ENCODE measurements at regions not wholly inside any gene's neighbourhood (a gene's known extent, or its start where the extent isn't known, plus 50 kb on each side); places are given as distances from the start of the nearest gene placed in this dataset.

DNA sequence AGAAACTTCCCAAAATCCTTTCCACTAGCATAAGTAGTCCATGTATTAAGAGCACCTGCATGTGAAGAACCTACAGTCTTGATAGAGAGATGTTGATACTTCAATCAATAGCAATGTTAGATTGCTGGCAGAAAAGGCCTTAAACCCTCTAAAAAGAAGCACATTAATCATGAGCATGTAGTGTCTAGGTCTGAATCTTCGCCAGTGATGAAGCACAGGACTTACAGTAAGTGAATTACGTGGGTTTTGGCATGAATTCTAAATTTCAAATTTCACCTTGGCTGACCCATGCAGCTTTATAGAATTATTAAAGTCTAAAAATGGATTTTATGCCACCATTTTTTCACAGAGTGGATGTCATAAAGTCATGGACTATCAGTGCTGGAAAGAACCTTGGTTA is 791.6 kb upstream of the NOVA1 start:
- no peak for DNase-seq
- no peak for TF ChIP-seq POLR2A (IDR thresholded peaks at IDR 0.05; ENCODE audit: low read length)
- TF ChIP-seq GATA1 (IDR thresholded peaks at IDR 0.05; ENCODE audit: low read depth, low read length) = no peak

DNA sequence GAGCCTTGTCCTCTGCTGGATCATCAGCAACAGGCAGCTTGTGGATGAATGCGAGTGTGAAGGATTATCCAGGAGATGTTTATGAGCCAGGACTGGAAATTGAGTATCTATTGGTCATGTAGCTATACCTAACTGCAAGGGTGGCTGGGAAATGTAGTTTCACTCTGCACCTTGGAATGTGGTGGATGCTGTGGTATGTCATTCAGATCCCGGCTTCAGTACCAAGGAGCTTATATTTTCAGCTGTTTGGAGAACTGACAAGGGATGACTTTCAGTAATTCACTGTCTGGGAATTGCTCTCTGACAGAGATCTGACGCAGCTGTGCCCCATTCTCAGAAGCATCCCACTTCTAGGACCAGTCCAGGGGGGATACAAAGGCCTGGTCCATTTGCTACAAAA is 792.3 kb upstream of the NOVA1 start:
- no peak for DNase-seq
- no peak for TF ChIP-seq POLR2A (IDR thresholded peaks at IDR 0.05; ENCODE audit: low read length)
- no peak for TF ChIP-seq GATA1 (IDR thresholded peaks at IDR 0.05; ENCODE audit: low read depth, low read length)

DNA sequence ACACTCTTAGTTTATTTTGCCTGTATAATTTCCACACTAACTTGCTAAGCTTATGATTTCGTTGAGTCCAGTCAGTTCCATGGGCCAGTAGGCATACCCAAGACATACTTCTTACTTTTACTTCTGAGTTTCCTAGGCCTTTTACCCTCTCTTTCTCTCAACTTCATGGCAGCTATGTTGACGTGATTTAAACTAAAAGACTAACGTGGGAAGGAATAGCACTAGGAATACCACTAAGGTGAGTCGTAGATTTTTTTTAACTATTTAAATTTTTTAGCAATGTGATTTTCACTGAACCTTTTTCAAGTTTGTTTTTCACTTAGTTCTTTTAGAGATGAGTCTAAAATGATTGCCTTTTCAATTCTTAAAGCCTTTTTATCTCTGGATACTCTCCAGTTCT is 793.5 kb upstream of the NOVA1 start:
- no peak for DNase-seq
- TF ChIP-seq GATA1 (IDR thresholded peaks at IDR 0.05; ENCODE audit: low read depth, low read length) = no peak
- no peak for TF ChIP-seq POLR2A (IDR thresholded peaks at IDR 0.05; ENCODE audit: low read length)

- TF ChIP-seq POLR2A (IDR thresholded peaks at IDR 0.05; ENCODE audit: low read length) (no peak), GATA1 (IDR thresholded peaks at IDR 0.05; ENCODE audit: low read depth, low read length) (no peak)
- no peak for DNase-seq
Observed at GRCh38 chr14:27392153-27392552, 794.3 kb upstream of the NOVA1 start.

DNA sequence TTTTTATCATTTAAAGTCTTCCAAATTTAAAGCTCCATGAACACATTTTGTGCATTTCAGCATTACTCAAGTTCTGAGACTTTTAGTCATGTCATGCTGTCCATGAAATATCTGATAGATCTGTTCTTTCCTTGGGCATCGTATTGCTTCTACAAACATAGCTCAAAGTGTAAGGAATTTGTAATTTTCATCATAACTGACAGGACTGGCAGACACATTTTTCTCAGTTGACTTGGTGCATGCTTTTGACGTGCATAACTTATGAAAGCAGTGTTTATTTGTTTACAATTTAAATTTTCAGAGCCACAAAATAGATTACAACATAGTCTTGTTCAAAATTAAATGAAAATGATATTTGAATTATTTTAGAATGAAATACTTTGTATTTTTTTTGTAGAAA is 812.1 kb upstream of the NOVA1 start:
- no peak for DNase-seq
- no peak for TF ChIP-seq POLR2A (IDR thresholded peaks at IDR 0.05; ENCODE audit: low read length)
- no peak for TF ChIP-seq GATA1 (IDR thresholded peaks at IDR 0.05; ENCODE audit: low read depth, low read length)

DNA sequence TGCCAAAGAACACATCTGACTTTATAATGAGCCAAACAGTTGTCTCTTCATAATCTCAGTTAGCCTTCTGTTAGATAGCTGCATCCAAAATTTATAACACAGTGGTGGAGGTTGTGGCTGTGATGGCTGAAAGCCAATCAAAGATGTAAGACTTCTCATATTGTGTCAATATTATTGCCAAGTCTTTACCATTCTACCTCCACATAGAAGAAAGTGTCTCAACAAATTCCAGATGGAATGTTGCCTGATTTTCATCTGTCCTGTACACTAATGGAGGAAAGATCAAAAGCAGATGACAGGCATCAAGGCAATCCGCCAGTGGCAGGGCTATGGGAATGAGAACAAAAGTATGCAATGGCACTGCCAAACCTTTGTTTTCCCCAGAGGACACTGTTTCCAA is 813.1 kb upstream of the NOVA1 start:
- DNase-seq = no peak
- TF ChIP-seq GATA1 (IDR thresholded peaks at IDR 0.05; ENCODE audit: low read depth, low read length) (no peak), POLR2A (IDR thresholded peaks at IDR 0.05; ENCODE audit: low read length) (no peak)

DNA sequence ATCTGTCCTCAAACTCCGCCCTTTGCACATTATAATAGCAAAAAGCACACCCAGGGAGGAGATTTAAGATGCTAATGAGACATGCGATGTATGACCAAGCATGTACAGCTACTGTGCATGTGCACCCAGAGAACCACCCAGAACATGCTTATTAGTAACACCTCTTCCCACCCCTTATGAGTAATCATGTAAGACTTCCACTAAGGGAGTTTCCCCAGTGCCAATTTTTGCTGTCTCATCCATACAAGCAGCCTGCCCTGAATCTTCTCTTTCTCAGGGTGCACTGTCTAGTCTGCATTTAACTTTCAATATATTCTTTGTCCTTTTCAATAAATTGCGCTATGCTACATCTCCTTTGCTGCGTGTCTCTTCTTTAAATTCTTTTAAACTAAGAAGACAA is 830.0 kb upstream of the NOVA1 start:
- TF ChIP-seq POLR2A (IDR thresholded peaks at IDR 0.05; ENCODE audit: low read length) (no peak), GATA1 (IDR thresholded peaks at IDR 0.05; ENCODE audit: low read depth, low read length) (no peak)
- peak in 1 of 2 experiments; percentile 0 for DNase-seq

- no peak for TF ChIP-seq POLR2A (IDR thresholded peaks at IDR 0.05; ENCODE audit: low read length)
- TF ChIP-seq GATA1 (IDR thresholded peaks at IDR 0.05; ENCODE audit: low read depth, low read length) = no peak
- no peak for DNase-seq
Observed at GRCh38 chr14:27435923-27436670, 838.3 kb upstream of the NOVA1 start.

GRCh38 chr14:27484633-27485032 is 886.8 kb upstream of the NOVA1 start:
- TF ChIP-seq GATA1 (IDR thresholded peaks at IDR 0.05; ENCODE audit: low read depth, low read length) = no peak
- no peak for TF ChIP-seq POLR2A (IDR thresholded peaks at IDR 0.05; ENCODE audit: low read length)
- DNase-seq = no peak

DNA sequence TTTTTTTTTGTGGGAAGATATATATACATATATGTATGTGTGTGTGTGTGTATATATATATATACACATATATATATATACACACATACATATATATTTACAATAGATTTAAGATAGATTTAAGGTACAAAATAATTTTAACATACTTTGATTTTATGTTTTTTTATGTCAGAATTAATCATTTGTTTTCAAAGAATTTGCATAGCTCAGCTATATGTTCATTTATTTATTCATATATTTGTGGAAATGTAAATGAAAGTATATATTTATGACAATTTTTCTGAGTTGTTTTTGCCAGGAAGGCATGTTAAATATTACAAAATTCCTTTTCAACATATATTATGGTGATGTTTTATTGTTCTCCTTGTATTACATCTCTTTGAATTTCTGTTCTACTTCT is 887.4 kb upstream of the NOVA1 start:
- no peak for TF ChIP-seq POLR2A (IDR thresholded peaks at IDR 0.05; ENCODE audit: low read length)
- no peak for TF ChIP-seq GATA1 (IDR thresholded peaks at IDR 0.05; ENCODE audit: low read depth, low read length)
- DNase-seq = no peak

GRCh38 chr14:27506272-27506671 is 908.4 kb upstream of the NOVA1 start:
- no peak for DNase-seq
- TF ChIP-seq GATA1 (IDR thresholded peaks at IDR 0.05; ENCODE audit: low read depth, low read length) (no peak), POLR2A (IDR thresholded peaks at IDR 0.05; ENCODE audit: low read length) (no peak)

DNA sequence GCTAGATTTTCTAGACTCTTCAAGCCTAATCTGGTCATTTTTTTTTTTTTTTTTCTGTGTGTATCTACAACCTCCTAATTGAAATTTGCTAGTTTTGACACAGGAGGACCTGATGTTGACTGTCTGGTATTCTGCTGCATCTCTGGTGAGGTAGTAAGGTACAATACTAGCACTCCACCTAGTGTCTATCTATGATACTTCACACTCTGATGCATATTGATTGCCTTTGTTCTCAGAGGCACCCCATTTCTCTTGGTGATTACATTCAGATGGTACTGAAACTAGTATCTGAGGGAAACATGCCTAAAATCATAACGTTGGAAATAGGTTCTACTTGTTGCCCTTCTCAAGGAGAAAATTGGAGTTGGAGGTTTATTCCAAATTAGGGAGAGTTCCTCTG is 930.5 kb upstream of the NOVA1 start:
- DNase-seq = no peak
- TF ChIP-seq POLR2A (IDR thresholded peaks at IDR 0.05; ENCODE audit: low read length) (no peak), GATA1 (IDR thresholded peaks at IDR 0.05; ENCODE audit: low read depth, low read length) (no peak)

- TF ChIP-seq POLR2A (IDR thresholded peaks at IDR 0.05; ENCODE audit: low read length) = no peak
- TF ChIP-seq GATA1 (IDR thresholded peaks at IDR 0.05; ENCODE audit: low read depth, low read length) = no peak
- no peak for DNase-seq
Observed at GRCh38 chr14:27536748-27537147, 938.9 kb upstream of the NOVA1 start.

GRCh38 chr14:27546111-27546510 is 948.3 kb upstream of the NOVA1 start:
- no peak for TF ChIP-seq GATA1 (IDR thresholded peaks at IDR 0.05; ENCODE audit: low read depth, low read length)
- TF ChIP-seq POLR2A (IDR thresholded peaks at IDR 0.05; ENCODE audit: low read length) = no peak
- no peak for DNase-seq

DNA sequence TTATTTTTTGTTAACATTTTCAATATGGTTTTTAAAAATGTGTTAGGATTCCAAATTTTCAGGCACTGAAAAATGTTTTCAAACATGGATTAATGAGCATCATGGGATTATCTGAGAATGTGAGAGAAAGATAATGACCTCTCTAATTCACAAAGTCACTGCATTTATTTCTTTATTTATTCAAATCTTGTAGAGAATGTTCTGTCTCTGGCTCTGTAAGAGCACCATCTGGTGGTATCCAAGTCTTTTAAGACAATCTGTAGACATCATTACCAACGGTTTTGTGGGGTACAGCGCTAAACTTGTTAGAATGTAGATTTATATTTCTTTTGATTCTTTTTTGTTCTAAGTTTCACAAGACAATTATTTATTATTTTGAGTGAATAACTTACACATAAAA is 956.0 kb upstream of the NOVA1 start:
- DNase-seq = no peak
- TF ChIP-seq GATA1 (IDR thresholded peaks at IDR 0.05; ENCODE audit: low read depth, low read length) (no peak), POLR2A (IDR thresholded peaks at IDR 0.05; ENCODE audit: low read length) (no peak)
